ENCODE measurements at regions not wholly inside any gene's neighbourhood (a gene's known extent, or its start where the extent isn't known, plus 50 kb on each side); places are given as distances from the start of the nearest gene placed in this dataset.

DNA sequence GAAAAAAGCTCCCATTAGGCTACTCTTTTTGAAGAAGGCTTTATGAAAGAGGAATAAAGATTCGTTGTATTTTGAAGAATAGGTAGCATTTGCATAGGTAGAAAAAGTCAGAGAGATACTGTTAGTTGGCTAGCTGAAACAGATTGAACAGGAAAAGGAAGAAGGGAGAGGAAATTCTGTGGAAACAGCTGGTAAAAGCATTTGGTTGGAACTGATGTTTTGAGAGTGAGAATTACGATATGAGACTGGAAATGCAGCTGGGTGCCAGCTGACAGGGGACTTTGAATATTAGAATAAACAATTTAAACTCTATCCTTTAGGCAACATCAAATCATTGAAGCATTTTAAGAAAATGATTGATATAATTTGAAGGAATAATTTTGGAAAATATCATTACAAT, 96.7 kb upstream of the CNTNAP5 start:
- no peak for TF ChIP-seq BHLHE40 (IDR thresholded peaks at IDR 0.05; ENCODE audit: low read depth, low read length)
- TF ChIP-seq CTCF (IDR thresholded peaks at IDR 0.05): no peak
